B cell (primary cell): ENCODE measurements at regions not wholly inside any gene's neighbourhood (a gene's known extent, or its start where the extent isn't known, plus 50 kb on each side); places are given as distances from the start of the nearest gene placed in this dataset.

ENCODE experiments used
- ATAC-seq: fragments of 200-7000 bp; cut with Tn5 transposase; one replicate; pipeline ENCODE4 v1.10.0; 2021; ENCODE audit warnings: low read depth, mild to moderate bottlenecking, moderate number of reproducible peaks, moderate library complexity
- CTCF ChIA-PET: fragments of 350-600 bp; sonication (Branson Sonifier 250); formaldehyde crosslinking; loops from one replicate; lab custom pipeline; 2021; ENCODE audit warnings: antibody characterized with exemption, inconsistent platforms; lab: Charles Lee
- POLR2A ChIA-PET: fragments of 350-600 bp; sonication (Branson Sonifier 250); formaldehyde crosslinking; loops from one replicate; lab custom pipeline; 2021; ENCODE audit warnings: antibody characterized with exemption; lab: Charles Lee
- DNase-seq: peaks from one replicate; pipeline ENCODE4 v3.0.0; 2013
- H2AFZ ChIP-seq: 2 replicates; pipeline ENCODE4 v1.6.1; 2012; ENCODE audit warnings: mild to moderate bottlenecking, low read depth, low read length; ENCODE audit not compliant: insufficient read depth, poor library complexity, severe bottlenecking
- H3K27ac ChIP-seq, 2 donors: 1 replicate in 1 of 2; 2 replicates in 1 of 2; pipeline ENCODE4 v1.5.1; 2012 to 2013; ENCODE audit warnings: low read length in 2 of 2, mild to moderate bottlenecking in 2 of 2, moderate library complexity in 1 of 2
- H3K27me3 ChIP-seq, 4 experiments: fragments of 200-600 bp in 1 of 4; sonication (generic) in 1 of 4; replicated peaks in 1 of 4; 1 replicate in 2 of 4; 2 replicates in 2 of 4; pipeline versions ENCODE4 v1.6.1 to v1.7.0; 2013 to 2016; ENCODE audit warnings: low read length in 3 of 4, mild to moderate bottlenecking in 2 of 4, mixed read lengths in 1 of 4, moderate library complexity in 1 of 4; ENCODE audit not compliant: insufficient read depth in 4 of 4, control insufficient read depth in 3 of 4; ENCODE audit errors: control extremely low read depth in 1 of 4
- H3K36me3 ChIP-seq, 2 experiments: replicated peaks in 1 of 2; 1 replicate in 1 of 2; 2 replicates in 1 of 2; pipeline versions ENCODE4 v1.6.1 to v1.7.1; 2013; ENCODE audit warnings: low read length in 1 of 2; ENCODE audit not compliant: insufficient read depth in 2 of 2, control insufficient read depth in 1 of 2; ENCODE audit errors: control extremely low read depth in 1 of 2, extremely low read depth in 1 of 2
- H3K4me1 ChIP-seq, 2 donors: fragments of 200-600 bp in 1 of 2; sonication (generic) in 1 of 2; 1 replicate in 1 of 2; 2 replicates in 1 of 2; pipeline versions ENCODE4 v1.5.1 to v1.6.1; 2013 to 2017; ENCODE audit warnings: low read length in 2 of 2; ENCODE audit not compliant: control insufficient read depth in 2 of 2, insufficient read depth in 2 of 2
- H3K4me2 ChIP-seq: replicated peaks from 2 replicates; pipeline ENCODE3; 2012; ENCODE audit warnings: mild to moderate bottlenecking, low read depth, low read length; ENCODE audit not compliant: poor library complexity, severe bottlenecking
- H3K4me3 ChIP-seq, 5 experiments: fragments of 200-600 bp in 1 of 5; sonication (generic) in 1 of 5; 1 replicate in 3 of 5; 2 replicates in 2 of 5; pipeline versions ENCODE4 v1.5.1 to v1.7.0; 2011 to 2016; ENCODE audit warnings: low read length in 4 of 5, mild to moderate bottlenecking in 4 of 5, low read depth in 2 of 5, control low read depth in 1 of 5, moderate library complexity in 1 of 5; ENCODE audit not compliant: insufficient read depth in 1 of 5; ENCODE audit errors: control extremely low read depth in 1 of 5, extremely low read depth in 1 of 5
- H3K79me2 ChIP-seq: fragments of 200-600 bp; sonication (generic); one replicate; pipeline ENCODE4 v1.6.0; 2016; ENCODE audit warnings: low read length; ENCODE audit not compliant: control insufficient read depth, insufficient read depth
- H3K9ac ChIP-seq: fragments of 200-600 bp; sonication (generic); 2 replicates; pipeline ENCODE4 v1.6.1; 2017; ENCODE audit warnings: mild to moderate bottlenecking, low read length, moderate library complexity
- H3K9me3 ChIP-seq, 3 donors: one replicate each; pipeline versions ENCODE4 v1.6.1 to v1.7.1; 2013; ENCODE audit warnings: low read length in 2 of 3; ENCODE audit not compliant: control insufficient read depth in 2 of 3, insufficient read depth in 1 of 3; ENCODE audit errors: control extremely low read depth in 1 of 3
- H4K20me1 ChIP-seq: 2 replicates; pipeline ENCODE4 v1.6.0; 2012; ENCODE audit warnings: mild to moderate bottlenecking, low read length; ENCODE audit not compliant: insufficient read depth, control insufficient read depth, poor library complexity, severe bottlenecking
- H3K27ac Mint-ChIP-seq: one replicate; pipeline ENCODE4 v1.8.0; 2021; ENCODE audit warnings: mixed read lengths
- H3K27me3 Mint-ChIP-seq: one replicate; pipeline ENCODE4 v1.8.0; 2021; ENCODE audit warnings: mixed read lengths
- H3K4me1 Mint-ChIP-seq: one replicate; pipeline ENCODE4 v1.8.0; 2021; ENCODE audit warnings: mixed read lengths
- H3K4me3 Mint-ChIP-seq: one replicate; pipeline ENCODE4 v1.8.0; 2021; ENCODE audit warnings: mixed read lengths
- H3K9me3 Mint-ChIP-seq: one replicate; pipeline ENCODE4 v1.8.0; 2022; ENCODE audit warnings: mixed read lengths; ENCODE audit not compliant: insufficient read depth
- CTCF ChIP-seq: fragments of 200-600 bp; IDR thresholded peaks from one replicate; pipeline ENCODE4 v1.8.0; 2022; ENCODE audit warnings: antibody characterized with exemption, mild to moderate bottlenecking
- EZH2 ChIP-seq: IDR thresholded peaks from 2 replicates; pipeline ENCODE4 v1.6.1; 2012; ENCODE audit warnings: borderline replicate concordance, low read depth, mild to moderate bottlenecking, moderate library complexity, low read length; ENCODE audit not compliant: insufficient read depth, poor library complexity, severe bottlenecking
- WGBS: methylation state at CpG from one replicate; pipeline ENCODE4 v1.1.5; 2013; ENCODE audit warnings: missing lambda C conversion rate; ENCODE audit not compliant: insufficient coverage; 5-methylcytosine and 5-hydroxymethylcytosine counted together
- intact Hi-C: fragments of 100-400 bp; cut with micrococcal nuclease; formaldehyde crosslinking; loops from one replicate; pipeline ENCODE4 v1.10.0; 2022

GRCh38 chr9:87801013-87801412 lies 75.1 kb downstream of the CTSL start:
- no peak overlapping the region for H3K4me3 Mint-ChIP-seq
- no peak overlapping the region for H3K27ac Mint-ChIP-seq
- no peak overlapping the region for H3K4me2 ChIP-seq
- H3K27ac ChIP-seq, result no peak overlapping the region
- no peaks in the 10 kb centered on the region for H3K27me3 ChIP-seq
- TF ChIP-seq CTCF, result no peak
- TF ChIP-seq EZH2, result no peak
- H3K9me3 Mint-ChIP-seq, result no peaks in the 10 kb centered on the region
- H3K4me1 Mint-ChIP-seq, result no peaks in the 10 kb centered on the region
- no peaks in the 10 kb centered on the region for H3K9me3 ChIP-seq
- no peaks in the 10 kb centered on the region for H3K4me1 ChIP-seq
- no peaks in the 10 kb centered on the region for H3K79me2 ChIP-seq
- H3K9ac ChIP-seq, result no peak overlapping the region
- DNase-seq, result no peak
- ChIA-PET CTCF (no interaction called here), POLR2A (no interaction called here)
- H4K20me1 ChIP-seq, result no peaks in the 10 kb centered on the region
- H2AFZ ChIP-seq, result no peak overlapping the region
- H3K36me3 ChIP-seq, result no peaks in the 10 kb centered on the region
- H3K4me3 ChIP-seq, result no peak overlapping the region
- H3K27me3 Mint-ChIP-seq, result peaks cover 3% of the 10 kb centered on the region
- intact Hi-C loops, result no loop called here
- 100% methylated on average over 1 of the region's 4 CpGs for WGBS
- no peak for ATAC-seq

- intact Hi-C loops, result no loop called here
- Histone ChIP-seq H2AFZ (no peak overlapping the region), H3K4me1 (no peaks in the 10 kb centered on the region), H3K4me2 (no peak overlapping the region), H3K27ac (no peak overlapping the region), H3K9me3 (peaks cover 0 to 2% (median 0%) of the 10 kb centered on the region in 3 donors), H3K9ac (no peak overlapping the region), H3K4me3 (no peak overlapping the region), H3K27me3 (no peaks in the 10 kb centered on the region), H3K36me3 (no peaks in the 10 kb centered on the region), H3K79me2 (no peaks in the 10 kb centered on the region), H4K20me1 (no peaks in the 10 kb centered on the region)
- Mint-ChIP-seq H3K27ac (no peak overlapping the region), H3K4me1 (no peaks in the 10 kb centered on the region), H3K4me3 (no peak overlapping the region), H3K27me3 (peaks cover 3% of the 10 kb centered on the region), H3K9me3 (no peaks in the 10 kb centered on the region)
- WGBS, result 97% methylated on average over 14 of the region's 15 CpGs
- TF ChIP-seq CTCF, result no peak
- no peak for TF ChIP-seq EZH2
- DNase-seq (no peak), ATAC-seq (no peak)
- ChIA-PET POLR2A (no interaction called here), CTCF (no interaction called here)
Measured at GRCh38 chr9:87803166-87803565, 77.2 kb downstream of the CTSL start.
